GM12892 (cell line): ENCODE measurements at regions not wholly inside any gene's neighbourhood (a gene's known extent, or its start where the extent isn't known, plus 50 kb on each side); places are given as distances from the start of the nearest gene placed in this dataset.

ENCODE experiments used
- POLR2A ChIP-seq: IDR thresholded peaks from 2 replicates; pipeline ENCODE4 v1.6.1; 2011; ENCODE audit warnings: low read depth, low read length, control low read depth
- POLR2AphosphoS5 ChIP-seq: IDR thresholded peaks from 2 replicates; pipeline ENCODE4 v1.6.1; 2011; ENCODE audit warnings: low read depth, low read length, control low read depth
- TAF1 ChIP-seq: IDR thresholded peaks from 2 replicates; pipeline ENCODE4 v1.6.1; 2011; ENCODE audit warnings: low read depth, mild to moderate bottlenecking, control low read depth, low read length, borderline replicate concordance

DNA sequence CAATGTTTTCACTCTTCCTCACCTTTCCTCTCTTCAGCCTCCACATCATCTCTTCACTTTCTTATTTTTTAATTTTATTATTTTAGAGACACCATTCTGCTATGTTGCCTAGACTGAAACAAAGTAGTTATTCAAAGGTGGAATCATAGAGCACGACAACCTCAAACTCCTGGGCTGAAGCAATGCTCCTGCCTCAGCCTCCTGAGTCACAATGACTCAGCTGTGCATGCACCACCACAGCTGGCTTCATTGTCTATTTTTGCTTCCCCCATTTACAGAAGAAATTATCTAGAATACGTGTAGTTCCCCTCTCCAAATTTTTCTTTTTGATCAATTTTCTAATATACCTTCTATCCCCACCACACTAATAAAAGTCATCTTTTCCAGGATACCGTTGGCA is 911.5 kb upstream of the SOX11 start:
- no peak for TF ChIP-seq POLR2AphosphoS5
- no peak for TF ChIP-seq POLR2A
- no peak for TF ChIP-seq TAF1
